Hepatocyte (in vitro differentiated cells): ENCODE measurements at regions not wholly inside any gene's neighbourhood (a gene's known extent, or its start where the extent isn't known, plus 50 kb on each side); places are given as distances from the start of the nearest gene placed in this dataset.

Experiments
- DNase-seq: peaks from one replicate; pipeline ENCODE4 v3.0.0-alpha.2; 2016; ENCODE audit warnings: low spot score
- H2AFZ ChIP-seq: fragments of 200-600 bp; sonication (generic); 2 replicates; pipeline ENCODE4 v1.6.0; 2016; ENCODE audit warnings: antibody characterized with exemption, mild to moderate bottlenecking
- H3K27ac ChIP-seq: fragments of 200-600 bp; sonication (generic); 2 replicates; pipeline ENCODE4 v1.5.1; 2016; ENCODE audit warnings: mild to moderate bottlenecking
- H3K27me3 ChIP-seq: fragments of 200-600 bp; sonication (generic); 2 replicates; pipeline ENCODE4 v1.6.1; 2016
- H3K36me3 ChIP-seq: fragments of 200-600 bp; sonication (generic); replicated peaks from 2 replicates; pipeline ENCODE4 v1.5.1; 2016; ENCODE audit warnings: low read depth; ENCODE audit not compliant: insufficient read depth
- H3K4me1 ChIP-seq: fragments of 200-600 bp; sonication (generic); 2 replicates; pipeline ENCODE4 v1.5.1; 2016; ENCODE audit warnings: mild to moderate bottlenecking, moderate library complexity; ENCODE audit not compliant: insufficient read depth
- H3K4me2 ChIP-seq: fragments of 200-600 bp; sonication (generic); 2 replicates; pipeline ENCODE4 v1.6.0; 2016
- H3K4me3 ChIP-seq: fragments of 200-600 bp; sonication (generic); 2 replicates; pipeline ENCODE4 v1.5.1; 2016; ENCODE audit warnings: mild to moderate bottlenecking
- H3K79me2 ChIP-seq: fragments of 200-600 bp; sonication (generic); 2 replicates; pipeline ENCODE4 v1.6.0; 2017; ENCODE audit warnings: mild to moderate bottlenecking
- H3K9me2 ChIP-seq: fragments of 200-600 bp; sonication (generic); replicated peaks from 2 replicates; pipeline ENCODE4 v1.6.0; 2017; ENCODE audit warnings: mild to moderate bottlenecking; ENCODE audit not compliant: insufficient read depth
- H3K9me3 ChIP-seq: fragments of 200-600 bp; sonication (generic); 2 replicates; pipeline ENCODE4 v1.5.1; 2016; ENCODE audit warnings: low read depth, mild to moderate bottlenecking
- H4K20me1 ChIP-seq: fragments of 200-600 bp; sonication (generic); 2 replicates; pipeline ENCODE4 v1.6.0; 2016; ENCODE audit warnings: mild to moderate bottlenecking; ENCODE audit not compliant: insufficient read depth, poor library complexity, severe bottlenecking
- CTCF ChIP-seq: fragments of 200-600 bp; sonication (generic); IDR thresholded peaks from 2 replicates; pipeline ENCODE4 v1.5.1; 2016; ENCODE audit warnings: antibody characterized with exemption, mild to moderate bottlenecking; ENCODE audit not compliant: poor library complexity
- EZH2 ChIP-seq: fragments of 200-600 bp; sonication (generic); IDR thresholded peaks from 2 replicates; pipeline ENCODE4 v1.6.1; 2016; ENCODE audit warnings: antibody characterized with exemption, mild to moderate bottlenecking, borderline replicate concordance
- EZH2phosphoT487 ChIP-seq: fragments of 200-600 bp; sonication (generic); IDR thresholded peaks from one replicate; pipeline ENCODE4 v1.6.1; 2018; ENCODE audit warnings: antibody characterized with exemption, mild to moderate bottlenecking, low read depth, moderate library complexity; ENCODE audit not compliant: unreplicated experiment, severe bottlenecking
- WGBS: methylation state at CpG from one replicate; pipeline ENCODE4 v1.1.6; 2016; ENCODE audit warnings: low lambda C conversion rate; ENCODE audit errors: missing lambda C conversion rate; 5-methylcytosine and 5-hydroxymethylcytosine counted together

- peak; percentile 20 for DNase-seq
- H3K27ac ChIP-seq = no peak overlapping the region
- no peak overlapping the region for H2AFZ ChIP-seq
- no peaks in the 10 kb centered on the region for H3K4me1 ChIP-seq
- no peaks in the 10 kb centered on the region for H4K20me1 ChIP-seq
- no peak overlapping the region for H3K4me3 ChIP-seq
- H3K36me3 ChIP-seq = no peaks in the 10 kb centered on the region
- no peaks in the 10 kb centered on the region for H3K9me2 ChIP-seq
- no peaks in the 10 kb centered on the region for H3K9me3 ChIP-seq
- no peaks in the 10 kb centered on the region for H3K27me3 ChIP-seq
- TF ChIP-seq EZH2phosphoT487 (no peak), CTCF (peak; percentile 68)
- no peaks in the 10 kb centered on the region for H3K79me2 ChIP-seq
- H3K4me2 ChIP-seq = no peak overlapping the region
Measured at GRCh38 chr10:28250782-28251181, 52.1 kb downstream of the MPP7 start.

GRCh38 chr10:28250358-28250757 is 52.5 kb downstream of the MPP7 start:
- no peaks in the 10 kb centered on the region for H3K9me3 ChIP-seq
- no peak overlapping the region for H3K4me2 ChIP-seq
- no peaks in the 10 kb centered on the region for H3K36me3 ChIP-seq
- H4K20me1 ChIP-seq = no peaks in the 10 kb centered on the region
- DNase-seq = no peak
- TF ChIP-seq EZH2 (no peak), EZH2phosphoT487 (no peak), CTCF (no peak)
- H3K27me3 ChIP-seq = no peaks in the 10 kb centered on the region
- H3K27ac ChIP-seq = no peak overlapping the region
- no peaks in the 10 kb centered on the region for H3K4me1 ChIP-seq
- 74% methylated on average over 4 of the region's 4 CpGs for WGBS
- H3K4me3 ChIP-seq = no peak overlapping the region
- no peak overlapping the region for H2AFZ ChIP-seq
- no peaks in the 10 kb centered on the region for H3K79me2 ChIP-seq
- no peaks in the 10 kb centered on the region for H3K9me2 ChIP-seq

GRCh38 chr10:28249512-28249911 is 53.4 kb downstream of the MPP7 start:
- H3K4me3 ChIP-seq = no peak overlapping the region
- H3K36me3 ChIP-seq = no peaks in the 10 kb centered on the region
- H3K27me3 ChIP-seq = no peaks in the 10 kb centered on the region
- H3K4me2 ChIP-seq = no peak overlapping the region
- H3K9me2 ChIP-seq = no peaks in the 10 kb centered on the region
- no peaks in the 10 kb centered on the region for H3K9me3 ChIP-seq
- TF ChIP-seq EZH2 (no peak), CTCF (no peak), EZH2phosphoT487 (no peak)
- no peak overlapping the region for H3K27ac ChIP-seq
- 93% methylated on average over 6 of the region's 6 CpGs for WGBS
- H3K79me2 ChIP-seq = no peaks in the 10 kb centered on the region
- no peak overlapping the region for H2AFZ ChIP-seq
- H3K4me1 ChIP-seq = no peaks in the 10 kb centered on the region
- no peak for DNase-seq
- no peaks in the 10 kb centered on the region for H4K20me1 ChIP-seq

GRCh38 chr10:28248092-28248491 is 54.8 kb downstream of the MPP7 start:
- Histone ChIP-seq H3K79me2 (no peaks in the 10 kb centered on the region), H2AFZ (no peak overlapping the region), H4K20me1 (no peaks in the 10 kb centered on the region), H3K9me3 (no peaks in the 10 kb centered on the region), H3K27me3 (no peaks in the 10 kb centered on the region), H3K36me3 (no peaks in the 10 kb centered on the region), H3K4me1 (no peaks in the 10 kb centered on the region), H3K27ac (no peak overlapping the region), H3K4me2 (no peak overlapping the region), H3K9me2 (no peaks in the 10 kb centered on the region), H3K4me3 (no peak overlapping the region)
- 56% methylated on average over 8 of the region's 8 CpGs for WGBS
- TF ChIP-seq EZH2 (no peak), CTCF (no peak)
- DNase-seq = no peak
